ENCODE measurements at regions not wholly inside any gene's neighbourhood (a gene's known extent, or its start where the extent isn't known, plus 50 kb on each side); places are given as distances from the start of the nearest gene placed in this dataset.

DNA sequence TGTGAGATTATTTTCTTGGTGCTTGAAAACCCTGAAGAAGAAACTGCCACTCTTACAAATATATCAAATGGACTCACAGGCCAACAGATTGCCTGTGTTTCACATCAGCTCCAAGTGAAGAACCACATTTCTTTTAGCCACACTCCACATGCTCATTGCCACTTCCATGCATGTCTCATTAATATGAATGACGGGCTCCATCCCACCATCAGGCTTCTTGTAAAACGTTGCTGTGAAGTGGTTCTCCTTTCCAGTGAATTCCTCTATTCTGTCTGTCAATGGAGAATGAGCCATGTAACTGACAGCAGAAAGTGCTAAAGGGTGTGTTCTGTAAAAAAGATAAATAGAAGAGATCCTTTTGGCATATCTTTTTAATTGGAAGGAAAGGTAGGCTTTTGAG is 188.2 kb upstream of the RMST start:
- no peak for DNase-seq (ENCODE audit: low read depth in 3 of 3)

DNA sequence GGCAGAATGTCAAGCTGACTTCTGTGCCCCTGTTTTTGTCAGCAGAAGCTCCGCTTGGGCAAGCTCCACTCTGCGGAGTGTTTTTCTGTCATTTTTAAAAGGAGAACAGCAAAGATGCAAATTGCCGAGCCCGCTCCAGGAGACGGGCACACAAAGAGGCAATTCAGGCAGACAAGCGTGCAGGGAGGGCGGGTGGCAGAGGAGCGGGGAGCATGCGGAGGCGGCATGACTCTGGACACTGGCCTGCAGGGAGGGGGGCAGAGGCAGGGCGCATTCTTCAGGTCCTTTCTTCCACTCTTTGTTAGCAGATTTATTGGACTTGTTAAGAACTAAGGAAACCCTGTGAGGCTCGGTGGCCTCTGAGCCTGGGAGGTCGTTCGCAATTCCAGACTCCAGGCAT is 187.3 kb upstream of the RMST start:
- no peak for DNase-seq (ENCODE audit: low read depth in 3 of 3)

DNA sequence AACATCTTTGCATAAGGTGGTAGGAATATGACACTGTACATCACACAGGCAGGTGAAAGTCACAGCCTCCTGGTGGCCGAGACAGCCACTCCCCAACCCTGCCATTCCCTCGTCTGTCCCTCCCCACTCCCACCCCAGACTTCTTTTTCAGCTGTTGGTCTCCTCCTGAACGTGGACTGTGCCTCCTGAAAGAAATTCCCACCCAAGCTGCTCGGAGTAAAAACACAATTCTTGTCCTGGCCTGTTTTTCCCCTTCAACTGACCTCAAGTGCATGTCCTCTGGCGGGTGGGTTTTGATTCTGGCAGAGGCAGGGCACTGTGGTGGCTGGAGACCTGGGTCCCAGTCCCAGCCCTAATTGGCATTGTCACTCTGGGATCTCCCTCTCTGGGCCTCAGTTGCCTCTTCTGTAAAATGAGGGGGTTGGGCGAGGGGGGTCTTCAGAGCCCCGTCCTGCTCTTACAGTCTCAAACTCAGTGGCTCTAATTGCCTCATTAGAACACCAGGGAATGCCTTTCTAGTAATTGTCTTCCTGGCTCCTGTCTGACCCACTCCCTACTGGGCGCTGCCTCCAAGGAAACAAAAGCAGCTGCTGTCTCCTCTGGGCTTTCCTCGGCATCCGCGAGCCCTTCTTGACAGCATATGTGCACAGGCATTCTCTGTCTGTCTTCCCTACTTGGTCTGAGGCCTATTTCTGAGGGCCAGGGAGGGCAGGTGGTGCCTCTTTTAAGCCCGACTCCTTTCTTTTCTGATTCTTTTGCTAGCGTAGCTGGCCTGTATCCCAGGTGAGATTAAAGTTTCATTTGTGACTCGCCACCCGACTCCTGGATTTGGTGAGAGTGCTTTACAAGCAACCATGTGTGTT is 186.6 kb upstream of the RMST start:
- no peak for DNase-seq (ENCODE audit: low read depth in 3 of 3)

DNA sequence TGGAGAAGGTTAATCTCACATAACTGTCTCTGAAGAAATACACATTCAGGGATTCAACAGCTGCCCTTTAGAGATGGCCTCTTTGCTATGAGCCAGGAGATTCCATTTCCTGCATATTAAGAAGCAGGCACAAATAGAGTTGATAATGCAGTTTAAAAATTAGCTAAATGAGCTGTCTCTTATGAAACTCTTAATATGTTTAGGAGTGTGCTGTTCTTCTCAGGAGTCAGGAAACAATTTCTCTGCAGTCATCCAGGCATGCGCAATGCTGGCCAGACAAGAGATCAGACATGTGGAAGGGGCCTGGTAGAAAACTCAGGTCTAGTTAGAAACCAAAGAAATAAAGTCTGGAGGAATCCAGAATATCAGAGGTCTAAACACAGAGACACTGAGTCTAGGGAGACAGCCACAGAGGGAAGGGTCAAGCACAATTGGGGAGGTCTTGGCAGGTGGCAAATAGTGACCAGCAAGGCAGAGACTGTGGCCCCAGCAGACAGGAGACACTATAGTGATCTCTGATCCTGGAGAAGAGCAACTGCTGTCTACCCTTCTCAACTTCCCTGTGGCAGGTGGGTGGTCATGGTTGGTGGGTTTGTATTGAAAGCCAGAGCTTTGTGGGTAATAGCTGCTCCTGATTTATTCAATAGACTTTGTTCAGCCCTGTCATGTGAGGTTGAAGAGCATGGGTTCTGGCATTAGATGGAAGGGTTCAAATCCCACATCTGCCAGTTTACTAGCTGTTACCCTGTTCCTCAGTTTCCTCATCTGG is 185.8 kb upstream of the RMST start:
- DNase-seq (ENCODE audit: low read depth in 3 of 3), result no peak

DNA sequence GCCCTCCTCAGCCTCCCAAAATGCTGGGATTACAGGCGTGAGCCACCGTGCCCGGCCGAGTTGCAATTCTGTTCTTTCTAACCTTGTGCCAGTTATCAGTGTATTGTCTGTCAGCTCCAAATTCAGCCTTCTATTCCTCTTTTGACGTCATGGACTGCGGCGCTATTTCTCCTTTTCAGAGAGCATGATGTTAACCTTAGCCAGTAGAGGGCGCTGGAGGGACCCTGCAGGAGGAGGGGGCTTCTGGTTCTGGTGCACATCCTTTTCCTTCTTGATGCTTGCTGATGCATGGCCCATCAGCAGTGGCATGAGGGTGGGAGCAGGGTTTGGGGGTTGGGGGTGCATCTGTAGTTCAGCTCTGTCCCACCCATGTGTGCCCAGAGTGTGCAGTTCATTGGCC is 179.3 kb upstream of the RMST start:
- peak in 1 of 3 donors; percentile 2 for DNase-seq (ENCODE audit: low read depth in 3 of 3)

DNA sequence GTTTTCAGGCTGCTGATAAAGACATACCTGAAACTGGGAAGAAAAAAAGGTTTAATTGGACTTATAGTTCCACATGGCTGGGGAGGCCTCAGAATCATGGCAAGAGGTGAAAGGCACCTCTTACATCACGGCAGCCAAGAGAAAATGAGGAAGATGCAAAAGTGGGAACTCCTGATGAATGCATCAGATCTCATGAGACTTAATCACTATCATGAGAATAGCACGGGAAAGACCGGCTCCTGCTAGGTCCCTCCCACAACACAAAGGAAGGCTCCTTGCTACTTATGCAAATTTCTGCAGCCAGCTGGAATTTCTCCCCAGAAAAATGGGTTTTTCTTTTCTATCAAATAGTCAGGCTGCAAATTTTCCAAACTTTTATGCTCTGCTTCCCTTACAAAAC is 174.1 kb upstream of the RMST start:
- DNase-seq (ENCODE audit: low read depth in 3 of 3), result no peak

DNA sequence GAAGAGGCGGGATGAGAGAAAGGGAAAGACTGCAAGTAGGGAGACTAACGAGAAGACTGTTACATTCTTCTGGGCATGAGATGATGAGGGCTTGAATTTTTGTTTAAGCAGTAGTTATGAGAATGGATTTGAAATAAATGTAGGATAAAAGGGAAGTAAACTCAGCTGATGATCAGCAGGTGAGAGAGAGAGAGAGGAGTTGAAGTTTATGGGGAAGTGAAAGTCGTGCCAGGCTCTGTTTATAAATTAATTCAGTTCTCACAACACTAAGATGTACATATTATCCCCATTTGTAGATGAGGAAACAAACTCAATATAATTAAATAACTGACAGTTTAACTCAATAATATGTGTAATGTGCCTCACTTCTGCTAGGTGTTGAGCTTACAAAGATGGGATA is 170.0 kb upstream of the RMST start:
- no peak for DNase-seq (ENCODE audit: low read depth in 3 of 3)

DNA sequence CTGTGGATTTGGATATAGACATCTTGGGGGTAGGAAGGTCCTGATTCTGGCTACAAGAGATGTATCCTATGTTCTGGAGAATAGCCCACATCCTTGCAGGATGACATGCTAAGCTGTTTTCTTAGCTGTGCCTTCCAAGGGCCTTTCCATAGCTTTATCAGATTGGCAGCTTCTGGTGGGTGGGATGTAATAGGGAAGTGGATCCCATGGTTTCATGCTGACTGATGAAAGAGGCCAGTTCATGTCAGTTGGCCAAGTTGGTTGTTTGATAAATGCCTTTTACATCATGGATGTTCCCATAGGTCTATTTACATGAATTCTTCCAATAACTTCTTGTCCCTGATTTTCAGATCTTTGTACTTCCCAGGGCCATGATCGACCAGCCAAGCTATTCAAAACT is 169.1 kb upstream of the RMST start:
- DNase-seq (ENCODE audit: low read depth in 3 of 3), result no peak

DNA sequence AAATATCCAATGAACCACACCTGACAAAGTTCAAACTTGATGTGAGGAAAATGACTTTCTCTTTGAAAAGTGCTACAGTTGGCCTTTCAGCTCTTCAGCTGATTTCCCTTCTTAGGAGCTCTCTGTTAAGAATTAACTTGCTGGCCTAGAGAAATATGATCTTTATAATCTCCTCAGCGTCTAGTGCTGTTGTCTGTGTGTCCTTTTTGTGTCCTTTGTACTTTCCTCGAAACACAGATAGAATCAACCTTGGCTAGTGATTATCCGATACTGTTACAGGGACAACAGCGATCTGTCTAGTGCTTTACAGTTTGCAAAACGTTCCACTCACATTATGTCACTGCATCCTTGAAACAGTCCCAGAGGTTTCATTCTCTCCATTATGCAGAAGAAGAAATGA is 162.8 kb upstream of the RMST start:
- no peak for DNase-seq (ENCODE audit: low read depth in 3 of 3)

DNA sequence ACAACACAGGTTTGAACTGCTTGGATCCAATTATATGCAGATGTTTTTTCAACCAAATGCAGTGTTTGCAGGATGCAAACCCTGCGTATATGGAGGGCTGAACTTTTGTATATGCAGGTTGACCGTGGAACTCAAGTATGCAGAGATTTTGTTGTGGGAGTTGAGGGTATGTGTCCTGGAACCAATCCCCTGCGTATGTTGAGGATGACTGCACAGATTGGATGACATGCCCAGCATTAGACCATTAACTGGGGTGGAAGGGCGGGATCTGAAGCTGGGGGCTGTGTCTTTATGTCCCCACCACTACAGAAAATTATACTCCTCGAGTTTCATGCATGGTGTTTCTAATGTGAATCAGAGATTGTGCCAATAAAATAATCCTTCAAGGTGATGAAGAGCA is 162.2 kb upstream of the RMST start:
- no peak for DNase-seq (ENCODE audit: low read depth in 3 of 3)

DNA sequence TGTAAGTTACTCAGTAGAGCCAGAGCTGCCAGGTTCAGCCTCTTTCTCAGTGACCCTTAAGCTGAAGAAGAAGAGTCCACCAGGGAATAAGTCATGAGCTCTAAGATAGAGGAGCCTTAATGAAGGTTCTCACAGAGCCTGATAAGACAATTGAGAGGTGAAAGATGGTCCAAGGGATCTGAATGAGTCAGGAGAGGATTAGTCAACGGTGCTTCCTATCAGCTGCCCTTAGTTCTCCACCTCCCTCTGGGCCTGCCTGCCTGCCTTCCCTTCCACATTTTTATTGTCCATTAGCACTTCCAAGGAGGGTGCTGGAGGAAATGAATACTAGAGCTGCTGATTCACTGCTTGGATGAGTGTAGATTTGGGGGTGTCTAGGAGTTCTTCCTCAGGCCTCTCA is 161.7 kb upstream of the RMST start:
- DNase-seq (ENCODE audit: low read depth in 3 of 3), result no peak

DNA sequence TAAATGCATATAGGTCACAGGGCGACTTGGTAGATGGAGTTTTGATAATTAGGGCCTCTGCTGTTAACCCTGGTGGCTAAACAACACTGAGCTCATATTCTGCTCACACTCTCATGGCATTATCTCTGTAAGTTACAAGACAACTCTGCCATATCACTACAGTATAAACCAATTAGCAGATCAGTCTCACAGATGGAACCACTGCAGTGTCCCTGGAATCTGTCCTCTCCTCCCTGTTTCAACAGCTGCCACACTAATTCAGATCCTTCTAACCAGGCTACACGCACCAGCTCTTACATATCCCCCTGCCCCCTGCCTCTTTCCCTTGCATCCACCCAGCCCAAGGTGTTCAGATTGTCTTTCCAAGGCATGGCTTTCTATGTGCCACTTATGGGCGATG is 161.0 kb upstream of the RMST start:
- DNase-seq (ENCODE audit: low read depth in 3 of 3), result no peak

DNA sequence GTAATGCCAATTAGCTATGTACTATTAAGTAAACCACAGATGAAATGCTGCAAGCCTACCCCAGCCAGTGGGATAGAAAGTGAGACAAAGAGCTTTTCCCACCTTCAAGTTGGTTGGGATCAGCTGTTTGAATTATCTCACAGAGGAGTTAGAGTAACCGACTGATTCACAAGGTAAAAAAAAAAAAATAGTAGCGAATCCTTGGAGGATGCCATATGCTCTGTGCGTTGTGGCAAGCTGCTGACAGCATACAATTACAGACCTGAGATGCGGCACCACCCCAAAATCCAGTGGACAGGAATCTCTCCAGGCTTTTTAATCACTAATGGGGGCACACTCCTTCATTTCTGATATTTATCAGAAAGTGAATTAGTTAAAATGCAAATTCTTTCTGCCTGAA is 157.0 kb upstream of the RMST start:
- DNase-seq (ENCODE audit: low read depth in 3 of 3), result no peak

DNA sequence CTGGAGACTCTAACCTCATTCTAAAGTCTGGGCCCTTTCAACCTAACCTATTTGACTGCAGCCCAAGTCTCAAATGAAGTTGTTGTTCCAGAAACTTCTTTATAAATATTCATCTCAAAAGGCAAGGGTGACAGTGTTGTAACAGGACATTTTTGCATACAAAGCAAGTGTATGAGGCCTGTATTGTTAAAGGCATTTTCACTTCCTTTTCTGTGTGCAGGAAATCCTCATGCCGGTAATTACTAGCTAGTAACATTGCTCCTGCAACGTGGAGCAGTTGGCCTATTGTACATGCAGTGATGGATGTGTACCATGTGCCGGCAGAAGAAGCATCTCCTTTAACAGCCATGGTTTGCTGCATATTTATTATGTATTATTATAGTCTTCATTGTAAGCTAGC is 156.5 kb upstream of the RMST start:
- DNase-seq (ENCODE audit: low read depth in 3 of 3), result no peak

DNA sequence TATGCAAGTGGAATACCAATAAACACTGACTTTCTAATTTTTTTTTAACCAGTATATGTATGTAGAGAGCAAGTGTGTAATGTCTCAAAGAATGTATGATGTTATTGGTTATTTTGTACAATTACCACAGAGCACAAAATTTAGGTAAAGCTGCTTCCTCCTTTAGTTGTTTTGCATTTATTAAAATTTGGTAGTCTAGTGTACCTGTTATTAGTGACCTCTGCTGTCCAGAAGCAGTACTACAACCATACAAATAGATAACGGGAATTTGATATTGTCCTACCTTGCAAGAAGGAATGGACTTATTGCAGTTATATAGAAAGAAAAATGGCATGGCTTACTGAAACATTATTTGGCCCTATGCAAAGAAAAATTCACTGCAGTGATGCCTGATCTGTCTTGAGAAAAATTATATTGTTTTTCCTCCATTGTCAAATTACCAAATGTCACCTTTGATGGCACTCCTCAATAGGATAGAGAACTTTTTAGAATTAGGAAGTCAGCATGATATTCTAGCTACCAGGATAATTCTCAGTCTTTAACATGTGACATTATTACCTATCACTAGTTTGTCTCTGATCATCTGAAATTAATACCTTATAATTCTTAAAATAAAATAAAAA is 153.9 kb upstream of the RMST start:
- peak in 1 of 3 donors; percentile 29 for DNase-seq (ENCODE audit: low read depth in 3 of 3)

DNA sequence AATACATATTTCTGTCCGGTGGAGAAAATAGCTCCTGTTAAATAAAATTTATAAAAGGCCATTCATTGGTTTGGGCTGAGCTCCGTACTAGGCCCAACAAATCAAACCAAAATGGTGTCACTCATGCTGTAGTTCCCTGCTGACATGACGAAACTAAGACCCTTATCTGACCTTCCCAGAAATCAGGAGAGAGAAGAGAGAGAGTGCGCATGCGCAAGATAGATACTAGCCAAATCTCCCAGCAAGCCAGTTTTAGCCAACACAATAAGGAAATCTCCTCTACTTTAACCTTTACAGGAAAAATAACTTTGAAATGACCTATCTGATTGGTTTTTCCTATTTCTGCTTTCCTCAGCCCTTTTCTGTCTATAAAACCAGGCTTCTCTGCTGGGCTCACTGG is 152.7 kb upstream of the RMST start:
- no peak for DNase-seq (ENCODE audit: low read depth in 3 of 3)

DNA sequence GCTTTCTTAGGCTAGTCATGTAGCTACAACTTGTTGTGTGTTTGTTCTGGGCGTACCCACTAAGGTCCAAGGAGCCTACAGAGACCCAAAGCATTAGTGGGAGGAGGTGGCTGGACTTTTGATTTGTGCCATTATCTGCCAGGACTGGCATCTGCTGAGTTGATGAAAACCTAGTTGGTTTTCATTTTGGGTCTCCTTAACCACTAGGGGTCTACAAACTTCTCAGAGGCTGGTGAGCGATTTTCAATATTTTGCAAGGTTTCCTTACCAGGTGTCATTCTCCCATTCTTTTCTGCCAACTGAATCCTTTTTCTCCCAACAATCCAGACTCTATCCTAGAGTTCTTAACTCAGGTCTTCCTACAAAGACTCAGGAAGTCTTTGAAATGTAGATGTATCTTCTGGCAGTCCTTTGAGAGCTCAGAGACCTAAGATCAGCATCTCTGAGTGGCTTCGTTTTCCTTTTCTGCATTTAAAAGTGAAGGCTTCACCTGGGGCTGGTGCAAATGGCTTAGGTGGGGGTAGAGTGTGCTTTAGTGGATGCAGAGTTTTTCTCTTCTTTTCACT is 150.0 kb upstream of the RMST start:
- no peak for DNase-seq (ENCODE audit: low read depth in 3 of 3)

DNA sequence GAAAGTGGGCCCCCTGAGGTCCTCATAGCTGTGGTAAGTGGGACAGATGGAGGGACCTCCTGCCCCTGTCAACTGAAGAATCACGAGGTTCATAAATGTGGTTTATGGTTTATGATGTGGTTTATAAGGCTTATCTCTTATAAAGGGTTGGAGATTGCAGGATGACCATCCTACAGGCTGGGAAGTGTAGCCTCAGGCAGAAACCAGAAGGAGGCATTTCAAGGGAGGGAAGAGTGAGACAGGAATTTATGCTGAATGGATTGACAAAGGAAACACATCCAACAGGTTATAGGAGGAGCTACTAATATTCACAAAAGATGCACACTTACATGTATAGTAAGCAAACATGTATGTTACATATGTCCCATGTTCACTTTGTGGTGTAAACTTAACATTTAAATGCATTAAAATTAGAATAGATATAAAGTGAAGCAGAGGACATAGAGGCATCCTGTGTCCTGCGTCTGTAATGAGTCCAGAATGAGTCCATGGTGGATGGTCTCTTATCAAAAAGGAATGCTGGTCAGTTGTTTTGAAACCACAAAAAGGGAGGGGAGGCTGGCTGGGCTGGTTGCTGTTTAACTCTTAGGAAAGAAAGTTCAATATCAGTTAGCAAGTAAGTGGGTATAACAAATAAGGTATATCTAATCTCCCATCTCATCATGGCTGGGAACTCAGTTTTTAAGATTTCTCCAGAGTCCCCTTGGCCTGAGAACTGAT is 149.0 kb upstream of the RMST start:
- no peak for DNase-seq (ENCODE audit: low read depth in 3 of 3)

DNA sequence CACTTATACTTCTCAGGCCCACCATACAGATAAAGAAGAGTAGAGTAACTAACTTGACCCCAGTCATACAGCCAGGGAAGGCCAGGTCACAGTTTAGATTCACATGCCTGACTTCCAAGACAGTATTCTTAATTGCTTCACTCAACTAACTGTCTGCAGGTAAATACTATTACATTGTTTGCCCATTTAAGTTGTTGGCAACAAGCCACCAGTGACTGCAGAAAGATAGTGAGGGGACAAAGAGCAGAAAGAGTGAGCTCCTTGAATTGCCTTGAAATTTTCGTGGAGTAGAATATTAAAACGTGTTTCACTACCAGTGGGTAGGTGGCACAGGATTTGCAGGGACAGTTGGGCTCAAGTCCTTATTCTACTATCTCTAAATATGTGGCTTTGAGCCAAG is 146.3 kb upstream of the RMST start:
- DNase-seq (ENCODE audit: low read depth in 3 of 3), result no peak

DNA sequence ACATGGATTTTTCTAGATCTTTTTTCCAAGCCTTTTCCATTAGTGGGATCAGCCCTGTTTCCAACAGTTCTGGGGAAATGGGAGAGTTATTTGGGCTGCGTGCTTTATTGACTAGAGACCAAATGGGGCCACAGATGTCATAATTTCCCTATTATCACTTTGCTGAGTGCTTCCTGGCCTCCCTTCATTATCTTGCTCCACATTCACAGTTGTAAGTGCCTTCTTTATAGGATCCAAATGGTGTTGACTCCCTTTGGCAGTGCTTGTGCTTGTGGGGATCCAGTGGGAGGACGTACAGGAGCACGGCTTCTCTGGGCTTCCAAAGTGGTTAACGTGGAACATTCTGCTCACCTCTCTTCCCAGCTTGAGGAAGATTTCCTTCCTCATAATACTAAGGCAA is 141.0 kb upstream of the RMST start:
- DNase-seq (ENCODE audit: low read depth in 3 of 3), result no peak

DNA sequence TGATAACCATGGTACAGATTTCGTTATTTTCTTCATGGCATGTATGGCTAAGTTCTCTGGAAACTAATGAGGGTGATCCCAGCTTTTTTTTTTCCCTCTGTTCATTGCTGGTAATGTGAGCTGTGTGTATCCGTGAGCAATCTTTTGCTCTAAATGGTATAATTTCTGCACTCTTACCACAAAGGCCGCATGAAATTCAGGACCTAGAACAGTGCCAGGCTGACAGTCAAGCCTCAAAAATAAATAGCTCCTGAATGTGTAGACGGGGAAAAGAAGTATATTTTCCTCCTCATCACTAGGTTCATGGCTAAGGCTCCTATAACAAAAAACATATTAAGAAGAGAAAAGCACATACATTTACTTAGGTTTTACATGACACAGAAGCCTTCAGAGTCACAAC is 140.2 kb upstream of the RMST start:
- DNase-seq (ENCODE audit: low read depth in 3 of 3), result no peak

DNA sequence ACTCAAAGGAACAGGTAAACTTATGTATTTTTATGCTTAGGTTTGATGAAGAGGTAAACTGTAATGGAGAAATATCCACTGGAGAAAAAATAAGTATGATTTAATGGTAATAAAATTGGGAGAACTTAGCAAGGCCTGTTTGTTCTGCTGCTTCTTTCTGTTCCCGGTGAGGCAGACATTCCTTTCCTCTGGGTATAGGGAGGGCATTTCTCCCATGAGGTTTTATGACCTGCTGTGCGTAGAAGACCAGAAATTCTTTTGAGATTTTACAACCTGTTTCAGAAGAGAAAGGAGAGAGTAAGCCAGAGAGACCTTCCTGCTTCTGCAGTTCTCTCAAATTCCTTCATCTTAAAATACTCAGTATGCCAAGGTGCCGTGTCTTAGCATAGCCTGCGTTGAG is 139.4 kb upstream of the RMST start:
- no peak for DNase-seq (ENCODE audit: low read depth in 3 of 3)
